ENCODE measurements at regions not wholly inside any gene's neighbourhood (a gene's known extent, or its start where the extent isn't known, plus 50 kb on each side); places are given as distances from the start of the nearest gene placed in this dataset.

GRCh38 chr20:41895241-41896032 is 277.3 kb upstream of the CHD6 start:
- no peaks in the 10 kb centered on the region for H3K36me3 ChIP-seq (ENCODE audit: control insufficient read depth, insufficient read depth, low read length)
- no peak for ATAC-seq
- peaks cover 0 to 7% of the 10 kb centered on the region in 2 donors for H3K27me3 Mint-ChIP-seq (ENCODE audit: low read depth in 2 of 2)
- H3K27ac Mint-ChIP-seq, result no peak overlapping the region
- no peak overlapping the region for H3K4me3 ChIP-seq (ENCODE audit: low read length)
- no peak for TF ChIP-seq CTCF (IDR thresholded peaks at IDR 0.05)
- H3K27me3 ChIP-seq (ENCODE audit: control insufficient read depth, insufficient read depth, low read length), result no peaks in the 10 kb centered on the region
- 25% methylated on average over 2 of the region's 5 CpGs for WGBS (ENCODE audit: insufficient coverage)
- H3K4me1 Mint-ChIP-seq, result no peaks in the 10 kb centered on the region
- no peak overlapping the region for H3K4me3 Mint-ChIP-seq
- no peaks in the 10 kb centered on the region for H3K9me3 Mint-ChIP-seq
- intact Hi-C loops (cut with micrococcal nuclease), result no loop called here
- H3K4me1 ChIP-seq (ENCODE audit: control insufficient read depth, insufficient read depth, low read length), result no peaks in the 10 kb centered on the region
- H3K9me3 ChIP-seq (ENCODE audit: control insufficient read depth, insufficient read depth, low read length), result no peaks in the 10 kb centered on the region
- H3K27ac ChIP-seq (ENCODE audit: low read length), result no peak overlapping the region
- no peak for DNase-seq
- no peaks in the 10 kb centered on the region for H3K36me3 Mint-ChIP-seq

- H3K4me3 ChIP-seq (ENCODE audit: low read length), result no peak overlapping the region
- H3K4me3 Mint-ChIP-seq, result no peak overlapping the region
- no peaks in the 10 kb centered on the region for H3K36me3 Mint-ChIP-seq
- 88% methylated on average over 10 of the region's 10 CpGs for WGBS (ENCODE audit: insufficient coverage)
- no peaks in the 10 kb centered on the region for H3K27me3 ChIP-seq (ENCODE audit: control insufficient read depth, insufficient read depth, low read length)
- H3K4me1 ChIP-seq (ENCODE audit: control insufficient read depth, insufficient read depth, low read length), result no peaks in the 10 kb centered on the region
- no peaks in the 10 kb centered on the region for H3K9me3 ChIP-seq (ENCODE audit: control insufficient read depth, insufficient read depth, low read length)
- H3K27ac ChIP-seq (ENCODE audit: low read length), result no peak overlapping the region
- H3K27ac Mint-ChIP-seq, result no peak overlapping the region
- peaks cover 0 to 7% of the 10 kb centered on the region in 2 donors for H3K27me3 Mint-ChIP-seq (ENCODE audit: low read depth in 2 of 2)
- H3K36me3 ChIP-seq (ENCODE audit: control insufficient read depth, insufficient read depth, low read length), result no peaks in the 10 kb centered on the region
- ATAC-seq (no peak), DNase-seq (no peak)
- no peaks in the 10 kb centered on the region for H3K9me3 Mint-ChIP-seq
- intact Hi-C loops (cut with micrococcal nuclease), result no loop called here
- no peaks in the 10 kb centered on the region for H3K4me1 Mint-ChIP-seq
- no peak for TF ChIP-seq CTCF (IDR thresholded peaks at IDR 0.05)
These were observed 276.2 kb upstream of the CHD6 start for GRCh38 chr20:41894255-41894963.

GRCh38 chr20:41892031-41892430 is 273.9 kb upstream of the CHD6 start:
- intact Hi-C loops (cut with micrococcal nuclease), result no loop called here
- Histone ChIP-seq H3K4me1 (ENCODE audit: control insufficient read depth, insufficient read depth, low read length) (no peaks in the 10 kb centered on the region), H3K27ac (ENCODE audit: low read length) (no peak overlapping the region), H3K27me3 (ENCODE audit: control insufficient read depth, insufficient read depth, low read length) (no peaks in the 10 kb centered on the region), H3K9me3 (ENCODE audit: control insufficient read depth, insufficient read depth, low read length) (no peaks in the 10 kb centered on the region), H3K36me3 (ENCODE audit: control insufficient read depth, insufficient read depth, low read length) (no peaks in the 10 kb centered on the region), H3K4me3 (ENCODE audit: low read length) (no peak overlapping the region)
- 87% methylated on average over 5 of the region's 5 CpGs for WGBS (ENCODE audit: insufficient coverage)
- DNase-seq (no peak), ATAC-seq (no peak)
- no peak for TF ChIP-seq CTCF (IDR thresholded peaks at IDR 0.05)
- Mint-ChIP-seq H3K9me3 (no peaks in the 10 kb centered on the region), H3K36me3 (no peaks in the 10 kb centered on the region), H3K4me1 (no peaks in the 10 kb centered on the region), H3K27ac (no peak overlapping the region), H3K4me3 (no peak overlapping the region), H3K27me3 (ENCODE audit: low read depth in 2 of 2) (peaks cover 5 to 7% of the 10 kb centered on the region in 2 donors)

Measured in natural killer cell (primary cell).